Activated naive CD4-positive, alpha-beta T cell treated with anti-CD3 and anti-CD28 coated beads for 36 hours (primary cell): ENCODE measurements at regions not wholly inside any gene's neighbourhood (a gene's known extent, or its start where the extent isn't known, plus 50 kb on each side); places are given as distances from the start of the nearest gene placed in this dataset.

Experiments
- CTCF ChIA-PET: fragments of 350-600 bp; sonication (Branson Sonifier 250); formaldehyde crosslinking; loops from one replicate; lab custom pipeline; 2021; ENCODE audit warnings: antibody characterized with exemption; lab: Charles Lee
- DNase-seq: peaks from one replicate; pipeline ENCODE4 v3.0.0-alpha.2; 2020
- H3K27ac Mint-ChIP-seq: one replicate; pipeline ENCODE4 v1.8.0; 2021; ENCODE audit warnings: mild to moderate bottlenecking, mixed read lengths
- H3K27me3 Mint-ChIP-seq: one replicate; pipeline ENCODE4 v1.8.0; 2021; ENCODE audit warnings: low read depth, mixed read lengths
- H3K36me3 Mint-ChIP-seq: one replicate; pipeline ENCODE4 v1.8.0; 2021; ENCODE audit warnings: low read depth, mixed read lengths
- H3K4me1 Mint-ChIP-seq: one replicate; pipeline ENCODE4 v1.8.0; 2021; ENCODE audit warnings: low read depth, mixed read lengths
- H3K4me3 Mint-ChIP-seq: one replicate; pipeline ENCODE4 v1.8.0; 2021; ENCODE audit warnings: mild to moderate bottlenecking, moderate library complexity, mixed read lengths
- H3K9me3 Mint-ChIP-seq: one replicate; pipeline ENCODE4 v1.8.0; 2021; ENCODE audit warnings: mixed read lengths
- intact Hi-C: fragments of 100-400 bp; cut with micrococcal nuclease; formaldehyde crosslinking; loops from one replicate; pipeline ENCODE4 v1.15.1; 2023

- no peak overlapping the region for H3K27ac Mint-ChIP-seq
- DNase-seq, result no peak
Observed at GRCh38 chr12:114912811-114913210, 228.8 kb upstream of the TBX3 start.

DNA sequence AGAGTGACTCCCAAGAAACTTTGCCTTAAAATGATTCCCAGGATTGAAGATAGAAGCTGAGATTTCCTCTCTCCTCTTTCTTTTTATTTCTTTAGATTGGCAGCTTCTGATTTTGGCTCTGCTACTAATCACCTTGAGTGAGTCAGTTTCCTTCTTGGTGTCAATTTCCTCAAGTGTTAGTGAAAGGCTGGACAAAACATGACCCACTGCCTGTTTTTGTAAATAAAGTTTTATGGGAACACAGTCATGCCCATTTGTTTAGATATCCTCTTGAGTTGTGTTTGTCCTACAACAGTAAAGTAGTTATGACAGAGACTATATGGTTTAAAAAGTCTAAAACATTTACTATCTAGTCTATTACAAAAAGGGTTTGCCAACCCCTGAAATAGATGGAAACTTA lies 227.2 kb upstream of the TBX3 start:
- no peaks in the 10 kb centered on the region for H3K36me3 Mint-ChIP-seq
- H3K27me3 Mint-ChIP-seq, result no peaks in the 10 kb centered on the region
- peaks cover 3% of the 10 kb centered on the region for H3K9me3 Mint-ChIP-seq
- no peak overlapping the region for H3K4me3 Mint-ChIP-seq
- H3K27ac Mint-ChIP-seq, result no peak overlapping the region
- intact Hi-C loops, result no loop called here
- CTCF ChIA-PET, result no interaction called here
- DNase-seq, result no peak
- no peaks in the 10 kb centered on the region for H3K4me1 Mint-ChIP-seq

More at GRCh38 chr12:114912811-114913210, 228.8 kb upstream of the TBX3 start:
- no peaks in the 10 kb centered on the region for H3K4me1 Mint-ChIP-seq
- no peak overlapping the region for H3K4me3 Mint-ChIP-seq
- H3K27me3 Mint-ChIP-seq, result no peaks in the 10 kb centered on the region
- H3K36me3 Mint-ChIP-seq, result no peaks in the 10 kb centered on the region
- peaks cover 5% of the 10 kb centered on the region for H3K9me3 Mint-ChIP-seq
- intact Hi-C loops, result no loop called here
- CTCF ChIA-PET, result no interaction called here

DNA sequence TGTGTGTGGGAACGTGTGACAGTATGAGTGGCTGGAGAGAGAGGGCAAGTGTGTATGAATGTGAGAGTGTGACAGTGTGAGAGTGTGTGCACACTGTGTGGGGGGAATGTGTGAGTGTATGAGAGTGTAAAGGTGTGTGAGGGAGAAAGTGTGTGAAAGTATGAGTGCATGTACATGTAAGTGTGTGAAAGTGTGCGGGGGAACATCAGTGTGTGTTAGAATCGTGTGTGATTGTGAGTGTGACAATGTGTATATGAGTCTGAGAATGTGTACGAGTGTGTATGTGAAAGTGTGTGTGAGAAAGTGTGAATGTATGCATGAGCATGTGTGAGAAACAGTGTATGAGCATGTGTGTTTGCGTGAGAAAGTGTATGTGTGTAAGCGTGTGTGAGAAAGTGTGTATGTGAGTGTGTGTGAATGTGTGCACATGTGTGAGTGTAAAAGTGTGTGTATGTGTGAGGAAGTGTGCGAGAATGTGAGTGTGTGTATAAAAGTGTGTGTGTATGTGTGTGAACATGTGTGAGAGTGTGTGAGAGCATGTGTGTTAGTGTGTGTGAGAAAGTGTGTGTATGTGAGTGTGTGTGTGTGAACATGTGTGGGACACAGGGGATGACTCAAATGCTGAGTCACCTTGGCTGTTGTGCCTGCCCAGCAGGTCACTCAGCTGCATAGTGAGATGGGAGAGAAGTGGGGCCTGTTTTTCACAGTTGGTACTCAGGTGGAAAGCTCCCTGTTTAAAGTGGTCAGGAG lies 220.5 kb upstream of the TBX3 start:
- Mint-ChIP-seq H3K27ac (no peak overlapping the region), H3K9me3 (no peaks in the 10 kb centered on the region), H3K36me3 (no peaks in the 10 kb centered on the region), H3K27me3 (no peaks in the 10 kb centered on the region), H3K4me3 (no peak overlapping the region), H3K4me1 (no peaks in the 10 kb centered on the region)
- CTCF ChIA-PET, result no interaction called here
- intact Hi-C loops, result no loop called here
- no peak for DNase-seq

GRCh38 chr12:114903083-114903691 lies 219.2 kb upstream of the TBX3 start:
- H3K9me3 Mint-ChIP-seq, result peaks cover 2% of the 10 kb centered on the region
- intact Hi-C loops, result no loop called here
- no peaks in the 10 kb centered on the region for H3K4me1 Mint-ChIP-seq
- no peak for DNase-seq
- CTCF ChIA-PET, result no interaction called here
- H3K4me3 Mint-ChIP-seq, result no peak overlapping the region
- no peaks in the 10 kb centered on the region for H3K36me3 Mint-ChIP-seq
- no peak overlapping the region for H3K27ac Mint-ChIP-seq
- no peaks in the 10 kb centered on the region for H3K27me3 Mint-ChIP-seq

DNA sequence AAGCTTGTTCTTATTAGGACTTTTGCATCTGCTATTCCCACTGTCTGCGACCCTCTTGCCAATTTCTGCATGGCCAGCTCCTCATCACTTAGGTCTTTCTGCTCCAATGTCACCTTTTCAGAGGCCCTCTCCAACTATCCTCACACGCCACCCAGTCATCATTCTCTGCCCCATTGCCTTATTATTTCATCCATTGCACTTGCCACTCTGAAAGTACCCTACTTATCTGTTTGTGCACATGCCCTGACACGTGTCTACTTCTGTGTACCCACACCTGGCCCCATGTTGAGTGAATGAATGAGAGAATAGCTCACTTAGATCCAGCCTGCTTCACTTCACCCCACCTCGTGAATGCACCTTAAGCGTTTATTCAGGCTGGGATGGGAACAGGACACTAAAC lies 218.7 kb upstream of the TBX3 start:
- Mint-ChIP-seq H3K4me3 (no peak overlapping the region), H3K36me3 (no peaks in the 10 kb centered on the region), H3K9me3 (peaks cover 2% of the 10 kb centered on the region), H3K27ac (no peak overlapping the region), H3K4me1 (no peaks in the 10 kb centered on the region), H3K27me3 (no peaks in the 10 kb centered on the region)
- intact Hi-C loops, result no loop called here
- no peak for DNase-seq
- CTCF ChIA-PET, result no interaction called here

GRCh38 chr12:114901316-114901715 lies 217.3 kb upstream of the TBX3 start:
- H3K36me3 Mint-ChIP-seq, result no peaks in the 10 kb centered on the region
- intact Hi-C loops, result no loop called here
- no peak for DNase-seq
- peaks cover 2% of the 10 kb centered on the region for H3K9me3 Mint-ChIP-seq
- H3K27me3 Mint-ChIP-seq, result no peaks in the 10 kb centered on the region
- H3K4me3 Mint-ChIP-seq, result no peak overlapping the region
- no peak overlapping the region for H3K27ac Mint-ChIP-seq
- CTCF ChIA-PET, result no interaction called here
- H3K4me1 Mint-ChIP-seq, result no peaks in the 10 kb centered on the region

- H3K4me1 Mint-ChIP-seq, result no peaks in the 10 kb centered on the region
Observed at GRCh38 chr12:114898159-114898558, 214.2 kb upstream of the TBX3 start.

GRCh38 chr12:114895827-114896226 lies 211.9 kb upstream of the TBX3 start:
- CTCF ChIA-PET, result no interaction called here
- intact Hi-C loops, result no loop called here
- Mint-ChIP-seq H3K4me1 (no peaks in the 10 kb centered on the region), H3K9me3 (peaks cover 8% of the 10 kb centered on the region), H3K27me3 (no peaks in the 10 kb centered on the region), H3K4me3 (no peak overlapping the region), H3K36me3 (no peaks in the 10 kb centered on the region), H3K27ac (no peak overlapping the region)
- DNase-seq, result no peak

More at GRCh38 chr12:114898159-114898558, 214.2 kb upstream of the TBX3 start:
- no peak overlapping the region for H3K27ac Mint-ChIP-seq
- no peaks in the 10 kb centered on the region for H3K27me3 Mint-ChIP-seq
- H3K4me3 Mint-ChIP-seq, result no peak overlapping the region
- intact Hi-C loops, result no loop called here
- H3K9me3 Mint-ChIP-seq, result peaks cover 8% of the 10 kb centered on the region
- CTCF ChIA-PET, result no interaction called here
- DNase-seq, result no peak
- H3K36me3 Mint-ChIP-seq, result no peaks in the 10 kb centered on the region

DNA sequence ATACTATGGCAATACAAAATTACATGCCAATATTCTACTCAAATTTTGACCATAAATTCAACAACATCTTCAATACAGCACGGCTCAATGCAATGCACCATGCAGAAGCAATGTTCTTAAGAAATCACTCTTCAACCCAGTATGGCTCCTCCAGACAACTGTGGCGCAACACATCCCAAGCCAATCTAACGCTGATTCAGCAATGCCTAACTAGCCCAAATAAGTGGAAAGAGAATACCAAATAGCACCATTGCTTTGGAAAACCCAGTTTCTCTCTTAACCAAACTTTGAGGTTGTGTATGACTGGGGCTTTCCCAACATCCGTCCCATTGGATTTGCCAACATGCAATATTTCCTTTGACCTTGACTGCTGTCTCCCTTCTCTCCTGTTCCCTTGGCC lies 211.1 kb upstream of the TBX3 start:
- CTCF ChIA-PET, result no interaction called here
- Mint-ChIP-seq H3K27me3 (no peaks in the 10 kb centered on the region), H3K4me1 (no peaks in the 10 kb centered on the region), H3K27ac (no peak overlapping the region), H3K9me3 (peaks cover 8% of the 10 kb centered on the region), H3K36me3 (no peaks in the 10 kb centered on the region), H3K4me3 (no peak overlapping the region)
- no peak for DNase-seq
- intact Hi-C loops, result no loop called here

GRCh38 chr12:114894076-114894475 lies 210.1 kb upstream of the TBX3 start:
- Mint-ChIP-seq H3K27me3 (no peaks in the 10 kb centered on the region), H3K36me3 (no peaks in the 10 kb centered on the region), H3K4me1 (no peaks in the 10 kb centered on the region), H3K27ac (no peak overlapping the region), H3K9me3 (peaks cover 8% of the 10 kb centered on the region), H3K4me3 (no peak overlapping the region)
- intact Hi-C loops, result no loop called here
- CTCF ChIA-PET, result no interaction called here
- no peak for DNase-seq

DNA sequence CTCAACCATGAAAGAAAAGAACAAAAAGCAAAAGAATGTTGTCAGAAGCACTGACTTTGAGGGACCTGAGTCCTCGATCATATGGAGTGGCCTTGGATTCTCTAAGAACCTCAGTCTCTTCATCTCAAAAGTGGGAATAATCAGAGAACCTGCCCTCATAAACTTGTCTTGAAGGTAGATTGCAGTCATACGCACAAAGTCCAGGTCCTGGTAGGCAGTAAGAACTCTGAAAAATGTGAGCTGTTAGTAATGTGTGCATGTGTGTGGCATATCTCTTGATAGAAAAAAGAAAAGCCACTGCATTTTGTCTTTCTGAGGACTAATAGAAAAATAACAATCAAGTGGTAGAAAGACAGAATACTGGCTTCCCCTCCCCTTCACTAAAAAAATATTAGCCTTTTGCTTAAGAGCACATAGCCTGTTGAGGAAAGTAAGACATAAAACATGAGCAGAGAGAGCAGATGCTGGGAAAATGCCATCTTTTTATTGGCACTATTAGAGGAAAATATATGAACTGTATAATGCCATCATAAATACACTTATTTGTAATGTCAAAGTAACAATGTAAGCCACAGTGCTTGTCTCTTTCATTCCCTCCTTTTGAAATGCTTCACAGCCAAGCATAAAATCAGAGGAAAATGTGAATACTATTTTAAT lies 205.1 kb upstream of the TBX3 start:
- intact Hi-C loops, result no loop called here
- Mint-ChIP-seq H3K27ac (no peak overlapping the region), H3K36me3 (no peaks in the 10 kb centered on the region), H3K27me3 (peaks cover 2% of the 10 kb centered on the region), H3K4me1 (no peaks in the 10 kb centered on the region), H3K9me3 (no peaks in the 10 kb centered on the region), H3K4me3 (no peak overlapping the region)
- DNase-seq, result no peak
- CTCF ChIA-PET, result no interaction called here

DNA sequence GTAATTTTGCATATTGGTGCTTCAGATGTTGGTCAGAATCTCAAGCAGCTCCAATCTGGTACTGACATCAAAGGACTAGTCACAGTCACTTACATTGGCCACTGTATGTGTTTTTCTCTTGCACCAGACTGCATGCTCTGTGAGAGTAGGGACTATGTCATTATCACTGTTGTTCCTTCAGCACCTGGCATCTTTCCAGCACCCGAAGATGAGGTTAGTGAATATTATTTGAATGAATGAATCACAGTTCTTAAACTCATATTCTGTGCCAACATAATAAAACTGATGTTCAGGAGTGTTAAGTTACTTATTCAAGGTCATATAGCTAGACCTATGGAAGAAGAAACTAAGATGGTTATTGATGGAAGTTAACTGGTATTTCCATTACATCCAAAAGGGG lies 204.5 kb upstream of the TBX3 start:
- H3K36me3 Mint-ChIP-seq, result no peaks in the 10 kb centered on the region
- no peak overlapping the region for H3K27ac Mint-ChIP-seq
- no peaks in the 10 kb centered on the region for H3K9me3 Mint-ChIP-seq
- CTCF ChIA-PET, result no interaction called here
- intact Hi-C loops, result no loop called here
- DNase-seq, result no peak
- peaks cover 2% of the 10 kb centered on the region for H3K27me3 Mint-ChIP-seq
- H3K4me3 Mint-ChIP-seq, result no peak overlapping the region
- H3K4me1 Mint-ChIP-seq, result no peaks in the 10 kb centered on the region

DNA sequence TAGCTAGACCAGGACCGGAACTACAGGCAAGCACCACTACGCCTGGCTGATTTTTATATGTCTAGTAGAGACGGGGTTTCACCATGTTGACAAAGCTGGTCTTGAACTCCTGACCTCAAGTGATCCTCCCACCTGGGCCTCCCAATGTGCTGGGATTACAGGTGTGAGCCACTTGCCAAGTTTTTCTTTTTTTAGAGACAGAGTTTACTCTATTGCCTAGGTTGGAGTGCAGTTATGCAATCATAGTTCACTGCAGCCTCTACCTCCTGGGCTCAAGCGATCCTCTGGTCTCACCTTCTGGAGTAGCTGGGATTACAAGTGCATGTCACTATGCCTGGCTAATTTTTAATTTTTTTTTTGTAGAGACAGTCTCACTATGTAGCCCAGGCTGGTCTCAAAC lies 201.5 kb upstream of the TBX3 start:
- Mint-ChIP-seq H3K27me3 (peaks cover 2% of the 10 kb centered on the region), H3K27ac (no peak overlapping the region), H3K36me3 (no peaks in the 10 kb centered on the region), H3K9me3 (no peaks in the 10 kb centered on the region), H3K4me3 (no peak overlapping the region), H3K4me1 (no peaks in the 10 kb centered on the region)
- intact Hi-C loops, result no loop called here
- CTCF ChIA-PET, result no interaction called here
- no peak for DNase-seq
